Endothelial cell of umbilical vein (primary cell): ENCODE measurements at regions not wholly inside any gene's neighbourhood (a gene's known extent, or its start where the extent isn't known, plus 50 kb on each side); places are given as distances from the start of the nearest gene placed in this dataset.

ENCODE experiments used
- BruUV-seq: library from RNA; stranded (reverse); fragments of 400-500 nt; replicated peaks from 2 replicates; lab custom pipeline; 2021; lab: Mats Ljungman, UMichigan
- CTCF ChIA-PET: fragments of 300-600, 350-600 bp; sonication (Branson Sonifier 250); formaldehyde crosslinking; loops from one replicate; lab custom pipeline; 2021; ENCODE audit warnings: antibody characterized with exemption, inconsistent platforms; lab: Charles Lee
- POLR2A ChIA-PET: fragments of 300-600, 350-600 bp; sonication (Branson Sonifier 250); formaldehyde crosslinking; loops from one replicate; lab custom pipeline; 2021; ENCODE audit warnings: antibody characterized with exemption, inconsistent platforms; lab: Charles Lee
- DNase-seq: peaks from one replicate; pipeline ENCODE4 v3.0.0-alpha.2; 2011; ENCODE audit warnings: low read depth, low spot score
- FAIRE-seq: peaks from 2 replicates; lab custom pipeline; 2011; peaks lifted over from hg19 to GRCh38; lab: Jason Lieb, UNC
- H2AFZ ChIP-seq: 2 replicates; pipeline ENCODE4 v1.6.0; 2012; ENCODE audit warnings: low read depth, low read length, control low read depth, inconsistent platforms
- H3K27ac ChIP-seq: 2 replicates; pipeline ENCODE4 v1.5.1; 2011; ENCODE audit warnings: low read depth, mild to moderate bottlenecking, control low read depth, low read length, moderate library complexity; ENCODE audit not compliant: insufficient read depth
- H3K27me3 ChIP-seq, 2 experiments: 2 replicates each; pipeline versions ENCODE4 v1.6.0 to v1.6.1; 2011; ENCODE audit warnings: low read length in 2 of 2, mixed read lengths in 1 of 2; ENCODE audit not compliant: control insufficient read depth in 2 of 2, insufficient read depth in 2 of 2
- H3K36me3 ChIP-seq, 2 experiments: 2 replicates in 1 of 2; 3 replicates in 1 of 2; pipeline ENCODE4 v1.5.1; 2011; ENCODE audit warnings: low read length in 2 of 2, mild to moderate bottlenecking in 1 of 2, moderate library complexity in 1 of 2; ENCODE audit not compliant: control insufficient read depth in 2 of 2, insufficient read depth in 2 of 2; ENCODE audit errors: extremely low read depth in 1 of 2
- H3K4me1 ChIP-seq: 3 replicates; pipeline ENCODE4 v1.5.1; 2011; ENCODE audit warnings: mild to moderate bottlenecking, low read length; ENCODE audit not compliant: control insufficient read depth, insufficient read depth; ENCODE audit errors: extremely low read depth
- H3K4me2 ChIP-seq: 2 replicates; pipeline ENCODE4 v1.6.1; 2011; ENCODE audit warnings: low read length, control low read depth, mixed read lengths; ENCODE audit not compliant: insufficient read depth
- H3K4me3 ChIP-seq, 3 experiments: fragments of 200-600 bp in 1 of 3; sonication (generic), shearing (Covaris generic) in 1 of 3; replicated peaks in 1 of 3; 2 replicates each; pipeline ENCODE4 v1.5.1; 2011 to 2016; ENCODE audit warnings: control low read depth in 3 of 3, low read length in 3 of 3, mild to moderate bottlenecking in 2 of 3, inconsistent platforms in 1 of 3, low read depth in 1 of 3, moderate library complexity in 1 of 3; ENCODE audit not compliant: insufficient read depth in 1 of 3
- H3K79me2 ChIP-seq: 2 replicates; pipeline ENCODE4 v1.6.0; 2012; ENCODE audit warnings: low read length, inconsistent platforms; ENCODE audit not compliant: control insufficient read depth, insufficient read depth
- H3K9ac ChIP-seq: replicated peaks from 2 replicates; pipeline ENCODE3; 2011; ENCODE audit warnings: low read length, control low read depth; ENCODE audit not compliant: insufficient read depth; ENCODE audit errors: extremely low read depth
- H3K9me1 ChIP-seq: replicated peaks from 3 replicates; pipeline ENCODE4 v1.6.0; 2011; ENCODE audit warnings: mild to moderate bottlenecking, low read length; ENCODE audit not compliant: control insufficient read depth, insufficient read depth; ENCODE audit errors: extremely low read depth
- H3K9me3 ChIP-seq: replicated peaks from 2 replicates; pipeline ENCODE4 v1.5.1; 2012; ENCODE audit warnings: low read length, inconsistent platforms; ENCODE audit not compliant: control insufficient read depth, insufficient read depth
- H4K20me1 ChIP-seq: replicated peaks from 2 replicates; pipeline ENCODE3; 2011; ENCODE audit warnings: mild to moderate bottlenecking, low read length; ENCODE audit not compliant: control insufficient read depth, insufficient read depth; ENCODE audit errors: extremely low read depth
- EZH2 ChIP-seq: IDR thresholded peaks from 2 replicates; pipeline ENCODE4 v1.6.1; 2012; ENCODE audit warnings: borderline replicate concordance, low read depth, mild to moderate bottlenecking, moderate library complexity, low read length, inconsistent platforms; ENCODE audit not compliant: severe bottlenecking
- FOS ChIP-seq: IDR thresholded peaks from 2 replicates; pipeline ENCODE4 v1.6.1; 2011; ENCODE audit warnings: mild to moderate bottlenecking, low read length, moderate library complexity, borderline replicate concordance; ENCODE audit not compliant: insufficient read depth
- GATA2 ChIP-seq: IDR thresholded peaks from 2 replicates; pipeline ENCODE4 v1.7.0; 2011; ENCODE audit warnings: low read depth, mild to moderate bottlenecking, moderate library complexity, mixed read lengths, low read length; ENCODE audit not compliant: insufficient read length, insufficient read depth
- JUN ChIP-seq: IDR thresholded peaks from 2 replicates; pipeline ENCODE4 v1.6.1; 2011; ENCODE audit warnings: borderline replicate concordance, low read depth; ENCODE audit not compliant: insufficient read length, insufficient read depth
- MYC ChIP-seq: IDR thresholded peaks from one replicate; pipeline ENCODE4 v1.6.1; 2011; ENCODE audit warnings: mild to moderate bottlenecking, low read depth, low read length
- POLR2A ChIP-seq: IDR thresholded peaks from 2 replicates; pipeline ENCODE4 v1.6.1; 2012; ENCODE audit warnings: low read depth, mild to moderate bottlenecking, control low read depth, low read length
- POLR2AphosphoS5 ChIP-seq: IDR thresholded peaks from 2 replicates; pipeline ENCODE4 v1.6.1; 2012; ENCODE audit warnings: low read depth, mild to moderate bottlenecking, control low read depth, low read length, moderate library complexity; ENCODE audit not compliant: insufficient read depth
- dilution Hi-C: fragments of 300-500 bp; cut with MboI; formaldehyde crosslinking; loops from one replicate; pipeline ENCODE4 v1.15.0; 2019; ENCODE audit warnings: low sequenced_read_pairs; ENCODE audit not compliant: extremely low pct_ligation_motif_present
- intact Hi-C: fragments of 100-400 bp; cut with micrococcal nuclease; formaldehyde crosslinking; loops from one replicate; pipeline ENCODE4 v1.10.0; 2022
- TF ChIP-seq, protein P1 (sequence below), 2 donors: IDR thresholded peaks; 1 replicate in 1 of 2; 2 replicates in 1 of 2; pipeline ENCODE4 v1.5.1; 2011; ENCODE audit warnings: low read length in 2 of 2, mild to moderate bottlenecking in 2 of 2, moderate library complexity in 2 of 2, control low read depth in 1 of 2, inconsistent platforms in 1 of 2, low read depth in 1 of 2; ENCODE audit not compliant: insufficient read depth in 1 of 2; ENCODE audit errors: extremely low read depth in 1 of 2
- TF ChIP-seq, protein P2 (sequence below): IDR thresholded peaks from 2 replicates; pipeline ENCODE4 v1.6.1; 2011; ENCODE audit not compliant: insufficient read depth, insufficient read length

DNA sequence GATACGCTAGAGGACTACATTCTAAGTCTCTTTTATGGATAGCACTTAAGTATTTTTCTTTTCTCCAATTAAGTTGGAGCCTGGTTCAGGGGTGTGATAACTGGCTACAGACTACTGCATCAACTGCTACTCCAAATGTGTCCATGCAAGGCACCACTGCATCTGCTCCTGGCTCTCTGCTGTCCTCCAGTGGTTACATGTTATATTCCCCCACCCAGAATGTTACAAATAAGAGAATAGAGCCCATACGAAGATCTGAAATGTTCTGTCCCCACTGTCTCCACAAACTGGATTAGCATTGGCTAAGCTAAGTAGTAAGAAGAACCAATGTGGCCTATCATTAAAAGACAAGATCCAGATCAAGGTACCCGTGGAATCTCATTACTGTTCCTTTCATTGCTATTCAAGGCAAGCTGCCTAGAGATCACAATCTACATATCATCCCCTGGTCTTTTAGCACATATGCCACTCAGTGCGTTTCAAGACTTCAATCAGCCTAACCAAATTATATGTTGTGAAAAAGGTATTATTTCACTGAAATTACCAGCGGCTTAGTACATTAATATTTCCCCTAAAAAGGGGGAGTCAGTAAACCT lies 308.3 kb upstream of the SLC8A1 start:
- Histone ChIP-seq H3K4me2 (no peak overlapping the region), H3K27me3 (no peaks in the 10 kb centered on the region), H3K9ac (no peak overlapping the region), H3K4me1 (no peaks in the 10 kb centered on the region), H3K79me2 (no peaks in the 10 kb centered on the region), H4K20me1 (no peaks in the 10 kb centered on the region), H3K27ac (no peak overlapping the region), H2AFZ (no peak overlapping the region), H3K9me1 (no peaks in the 10 kb centered on the region), H3K36me3 (no peaks in the 10 kb centered on the region), H3K9me3 (no peaks in the 10 kb centered on the region), H3K4me3 (no peak overlapping the region)
- intact Hi-C loops: loop anchor here (1.0 to 10.0 kb wide), 4 partner anchors 275 to 847 kb away; no protein-coding TSS in a partner anchor
- FAIRE-seq: no peak
- CTCF ChIA-PET: interaction anchor here (0.6 to 3.2 kb wide), 7 partner anchors 272 to 849 kb away, joined by 3 to 36 read pairs (median 4); no protein-coding TSS in a partner anchor
- DNase-seq: peak; percentile 45
- TF ChIP-seq, protein P1, sequence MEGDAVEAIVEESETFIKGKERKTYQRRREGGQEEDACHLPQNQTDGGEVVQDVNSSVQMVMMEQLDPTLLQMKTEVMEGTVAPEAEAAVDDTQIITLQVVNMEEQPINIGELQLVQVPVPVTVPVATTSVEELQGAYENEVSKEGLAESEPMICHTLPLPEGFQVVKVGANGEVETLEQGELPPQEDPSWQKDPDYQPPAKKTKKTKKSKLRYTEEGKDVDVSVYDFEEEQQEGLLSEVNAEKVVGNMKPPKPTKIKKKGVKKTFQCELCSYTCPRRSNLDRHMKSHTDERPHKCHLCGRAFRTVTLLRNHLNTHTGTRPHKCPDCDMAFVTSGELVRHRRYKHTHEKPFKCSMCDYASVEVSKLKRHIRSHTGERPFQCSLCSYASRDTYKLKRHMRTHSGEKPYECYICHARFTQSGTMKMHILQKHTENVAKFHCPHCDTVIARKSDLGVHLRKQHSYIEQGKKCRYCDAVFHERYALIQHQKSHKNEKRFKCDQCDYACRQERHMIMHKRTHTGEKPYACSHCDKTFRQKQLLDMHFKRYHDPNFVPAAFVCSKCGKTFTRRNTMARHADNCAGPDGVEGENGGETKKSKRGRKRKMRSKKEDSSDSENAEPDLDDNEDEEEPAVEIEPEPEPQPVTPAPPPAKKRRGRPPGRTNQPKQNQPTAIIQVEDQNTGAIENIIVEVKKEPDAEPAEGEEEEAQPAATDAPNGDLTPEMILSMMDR (IDR thresholded peaks at IDR 0.05; ENCODE audit: extremely low read depth in 1 of 2, insufficient read depth in 1 of 2, low read depth in 1 of 2, low read length in 2 of 2): peak; percentile 48 to 49
- no peak for TF ChIP-seq JUN
- POLR2A ChIA-PET: no interaction called here
- no TSS peak for BruUV-seq
- dilution Hi-C loops: no loop called here

DNA sequence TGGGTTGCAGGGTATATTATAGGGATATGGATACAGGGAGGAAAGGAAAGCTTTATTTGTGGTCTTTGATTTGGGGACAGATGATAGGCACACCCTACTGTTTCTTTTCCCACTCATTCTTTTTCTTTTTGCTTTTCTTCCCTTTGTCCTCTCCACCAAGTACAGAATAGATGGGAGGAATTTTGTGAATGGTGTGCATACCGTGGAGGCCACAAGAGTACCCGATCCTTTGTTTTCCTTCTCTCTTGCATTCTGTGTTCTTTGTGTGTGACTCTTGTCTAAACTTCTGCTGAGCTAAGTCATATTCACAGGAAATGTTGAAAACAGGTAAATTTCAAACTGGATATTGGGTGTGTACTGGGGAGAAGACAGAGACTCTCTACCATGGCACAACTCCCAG lies 321.4 kb upstream of the SLC8A1 start:
- Histone ChIP-seq H3K9ac (no peak overlapping the region), H3K4me3 (no peak overlapping the region), H3K9me3 (no peaks in the 10 kb centered on the region), H3K36me3 (no peaks in the 10 kb centered on the region), H3K4me1 (no peaks in the 10 kb centered on the region), H3K27ac (no peak overlapping the region), H4K20me1 (no peaks in the 10 kb centered on the region), H3K79me2 (no peaks in the 10 kb centered on the region), H2AFZ (no peak overlapping the region), H3K9me1 (no peaks in the 10 kb centered on the region), H3K4me2 (no peak overlapping the region), H3K27me3 (no peaks in the 10 kb centered on the region)
- intact Hi-C loops: no loop called here
- BruUV-seq: no TSS peak
- no peak for DNase-seq
- ChIA-PET CTCF (interaction anchor here (2.0 kb wide), 1 partner anchor 14 kb away, joined by 6 read pairs; no protein-coding TSS in a partner anchor), POLR2A (no interaction called here)
- dilution Hi-C loops: no loop called here
- TF ChIP-seq JUN: no peak
- no peak for TF ChIP-seq MYC
- TF ChIP-seq EZH2: no peak
- no peak for TF ChIP-seq POLR2A
- no peak for TF ChIP-seq GATA2
- TF ChIP-seq, protein P2, sequence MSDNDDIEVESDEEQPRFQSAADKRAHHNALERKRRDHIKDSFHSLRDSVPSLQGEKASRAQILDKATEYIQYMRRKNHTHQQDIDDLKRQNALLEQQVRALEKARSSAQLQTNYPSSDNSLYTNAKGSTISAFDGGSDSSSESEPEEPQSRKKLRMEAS: no peak
- no peak for TF ChIP-seq POLR2AphosphoS5
- TF ChIP-seq, protein P1 (IDR thresholded peaks at IDR 0.05; ENCODE audit: extremely low read depth in 1 of 2, insufficient read depth in 1 of 2, low read depth in 1 of 2, low read length in 2 of 2): no peak
- TF ChIP-seq FOS: no peak
- FAIRE-seq: no peak
